IMR-90 (cell line): ENCODE measurements at regions not wholly inside any gene's neighbourhood (a gene's known extent, or its start where the extent isn't known, plus 50 kb on each side); places are given as distances from the start of the nearest gene placed in this dataset.

ENCODE experiments used
- ATAC-seq: fragments of 200-7000 bp; cut with Tn5 transposase; 2 replicates; pipeline ENCODE4 v1.9.1; 2020; ENCODE audit warnings: low read depth, mild to moderate bottlenecking, moderate library complexity
- BruUV-seq: library from RNA; stranded (reverse); fragments of 400-500 nt; replicated peaks from 2 replicates; lab custom pipeline; 2021; lab: Mats Ljungman, UMichigan
- CTCF ChIA-PET: fragments of 300-600 bp; formaldehyde crosslinking; extraction: SDS; loops from one replicate; lab custom pipeline; 2021; ENCODE audit warnings: antibody characterized with exemption; lab: Yijun Ruan, JAX
- POLR2A ChIA-PET: fragments of 300-600 bp; sonication (Branson Sonifier 250); formaldehyde crosslinking; loops from one replicate; lab custom pipeline; 2022; ENCODE audit warnings: antibody characterized with exemption; ENCODE audit not compliant: unreplicated experiment; lab: Charles Lee
- DNase-seq: peaks from one replicate; pipeline ENCODE4 v3.0.0; 2013
- H2AFZ ChIP-seq: replicated peaks from 2 replicates; pipeline ENCODE3; 2013; ENCODE audit warnings: low read length, mild to moderate bottlenecking; ENCODE audit not compliant: poor library complexity
- H2AK5ac ChIP-seq: 2 replicates; pipeline ENCODE4 v1.6.1; 2013; ENCODE audit warnings: low read depth, low read length, inconsistent platforms
- H2AK9ac ChIP-seq: replicated peaks from 2 replicates; pipeline ENCODE3; 2013; ENCODE audit warnings: mild to moderate bottlenecking, low read depth, low read length, moderate library complexity; ENCODE audit not compliant: poor library complexity
- H2BK120ac ChIP-seq: 2 replicates; pipeline ENCODE4 v1.6.1; 2013; ENCODE audit warnings: low read depth, low read length, inconsistent platforms
- H2BK15ac ChIP-seq: 3 replicates; pipeline ENCODE4 v1.6.1; 2013; ENCODE audit warnings: low read depth, low read length, inconsistent platforms
- H2BK20ac ChIP-seq: 2 replicates; pipeline ENCODE4 v1.6.1; 2013; ENCODE audit warnings: low read depth, mild to moderate bottlenecking, inconsistent platforms, low read length, moderate library complexity
- H2BK5ac ChIP-seq: 2 replicates; pipeline ENCODE4 v1.6.1; 2013; ENCODE audit warnings: mild to moderate bottlenecking, low read depth, low read length, inconsistent platforms; ENCODE audit not compliant: poor library complexity, severe bottlenecking
- H3K14ac ChIP-seq: replicated peaks from 2 replicates; pipeline ENCODE4 v1.6.1; 2013; ENCODE audit warnings: low read depth, low read length, inconsistent platforms
- H3K18ac ChIP-seq: 2 replicates; pipeline ENCODE4 v1.6.1; 2013; ENCODE audit warnings: low read depth, low read length, control low read depth
- H3K23ac ChIP-seq: 2 replicates; pipeline ENCODE4 v1.6.1; 2013; ENCODE audit warnings: low read depth, low read length, inconsistent platforms
- H3K27ac ChIP-seq: 2 replicates; pipeline ENCODE4 v1.5.1; 2013; ENCODE audit warnings: mild to moderate bottlenecking, control low read depth, low read length; ENCODE audit not compliant: insufficient read depth
- H3K27me3 ChIP-seq: 2 replicates; pipeline ENCODE4 v1.6.1; 2013; ENCODE audit warnings: low read length; ENCODE audit not compliant: control insufficient read depth, insufficient read depth
- H3K36me3 ChIP-seq: 2 replicates; pipeline ENCODE4 v1.6.1; 2013; ENCODE audit warnings: low read length, mixed read lengths; ENCODE audit not compliant: control insufficient read depth, insufficient read depth
- H3K4ac ChIP-seq: 2 replicates; pipeline ENCODE4 v1.6.1; 2013; ENCODE audit warnings: low read depth, low read length, inconsistent platforms
- H3K4me1 ChIP-seq: 2 replicates; pipeline ENCODE4 v1.6.1; 2013; ENCODE audit warnings: low read length, mixed read lengths; ENCODE audit not compliant: control insufficient read depth, insufficient read depth
- H3K4me2 ChIP-seq: 2 replicates; pipeline ENCODE4 v1.6.1; 2013; ENCODE audit warnings: low read depth, mild to moderate bottlenecking, control low read depth, low read length, moderate library complexity
- H3K4me3 ChIP-seq: 2 replicates; pipeline ENCODE4 v1.5.1; 2013; ENCODE audit warnings: low read depth, mild to moderate bottlenecking, control low read depth, low read length, moderate library complexity; ENCODE audit not compliant: insufficient read depth
- H3K56ac ChIP-seq: 2 replicates; pipeline ENCODE4 v1.6.1; 2013; ENCODE audit warnings: low read length, inconsistent platforms; ENCODE audit not compliant: insufficient read depth; ENCODE audit errors: extremely low read depth
- H3K79me1 ChIP-seq, 2 experiments: 2 replicates each; pipeline ENCODE4 v1.6.1; 2013; ENCODE audit warnings: low read length in 2 of 2, inconsistent platforms in 1 of 2, low read depth in 1 of 2
- H3K9ac ChIP-seq: 2 replicates; pipeline ENCODE4 v1.6.1; 2013; ENCODE audit warnings: low read depth, low read length, control low read depth
- H3K9me1 ChIP-seq: 2 replicates; pipeline ENCODE4 v1.6.1; 2013; ENCODE audit warnings: low read length, inconsistent platforms; ENCODE audit not compliant: insufficient read depth
- H3K9me3 ChIP-seq: 2 replicates; pipeline ENCODE4 v1.6.1; 2013; ENCODE audit warnings: low read length; ENCODE audit not compliant: control insufficient read depth, insufficient read depth
- H4K20me1 ChIP-seq: 2 replicates; pipeline ENCODE4 v1.6.1; 2013; ENCODE audit warnings: low read length, inconsistent platforms; ENCODE audit not compliant: insufficient read depth
- H4K5ac ChIP-seq: 2 replicates; pipeline ENCODE4 v1.6.1; 2013; ENCODE audit warnings: mild to moderate bottlenecking, low read depth, low read length, control low read depth
- H4K8ac ChIP-seq, 2 experiments: 2 replicates each; pipeline ENCODE4 v1.6.1; 2013; ENCODE audit warnings: low read depth in 2 of 2, low read length in 2 of 2, control low read depth in 1 of 2, inconsistent platforms in 1 of 2
- H4K91ac ChIP-seq: 2 replicates; pipeline ENCODE4 v1.6.1; 2013; ENCODE audit warnings: low read depth, low read length, inconsistent platforms; ENCODE audit not compliant: insufficient read depth
- BHLHE40 ChIP-seq: fragments of 150-350 bp; IDR thresholded peaks from 2 replicates; pipeline ENCODE4 v1.6.1; 2016; ENCODE audit warnings: mild to moderate bottlenecking, low read depth, low read length
- CEBPB ChIP-seq: IDR thresholded peaks from 2 replicates; pipeline ENCODE4 v1.6.1; 2012; ENCODE audit warnings: low read depth, low read length, improper control_type of control experiment
- CHD1 ChIP-seq: IDR thresholded peaks from 2 replicates; pipeline ENCODE4 v1.6.1; 2012; ENCODE audit warnings: low read depth, low read length, improper control_type of control experiment
- CTCF ChIP-seq: conservative IDR thresholded peaks from 2 replicates; pipeline ENCODE4 v1.5.1; 2012; ENCODE audit warnings: mild to moderate bottlenecking, low read depth, low read length, improper control_type of control experiment
- FOS ChIP-seq: fragments of 150-350 bp; IDR thresholded peaks from 2 replicates; pipeline ENCODE4 v1.6.1; 2016; ENCODE audit warnings: low read depth, low read length
- MAFK ChIP-seq: IDR thresholded peaks from 2 replicates; pipeline ENCODE4 v1.6.1; 2012; ENCODE audit warnings: low read depth, low read length, improper control_type of control experiment
- MAZ ChIP-seq: IDR thresholded peaks from 2 replicates; pipeline ENCODE4 v1.6.1; 2012; ENCODE audit warnings: low read depth, mild to moderate bottlenecking, low read length, improper control_type of control experiment, moderate library complexity, borderline replicate concordance
- MXI1 ChIP-seq: IDR thresholded peaks from 2 replicates; pipeline ENCODE4 v1.6.1; 2012; ENCODE audit warnings: low read depth, mild to moderate bottlenecking, low read length, moderate library complexity, borderline replicate concordance
- NFE2L2 ChIP-seq: fragments of 150-350 bp; IDR thresholded peaks from 2 replicates; pipeline ENCODE4 v1.6.1; 2016; ENCODE audit warnings: low read depth, mild to moderate bottlenecking, low read length
- POLR2A ChIP-seq: IDR thresholded peaks from 2 replicates; pipeline ENCODE4 v1.6.1; 2012; ENCODE audit warnings: mild to moderate bottlenecking, low read depth, low read length
- RAD21 ChIP-seq: IDR thresholded peaks from 2 replicates; pipeline ENCODE4 v1.6.1; 2012; ENCODE audit warnings: low read length, improper control_type of control experiment
- RCOR1 ChIP-seq: IDR thresholded peaks from 2 replicates; pipeline ENCODE4 v1.6.1; 2012; ENCODE audit warnings: mild to moderate bottlenecking, low read length, improper control_type of control experiment; ENCODE audit not compliant: insufficient replicate concordance
- RFX5 ChIP-seq: IDR thresholded peaks from 2 replicates; pipeline ENCODE4 v1.8.0; 2012; ENCODE audit warnings: low read depth, mild to moderate bottlenecking, low read length, moderate library complexity
- SMC3 ChIP-seq: fragments of 150-350 bp; IDR thresholded peaks from 2 replicates; pipeline ENCODE4 v1.6.1; 2016; ENCODE audit warnings: low read depth, mild to moderate bottlenecking, antibody characterized with exemption, low read length, moderate library complexity
- USF2 ChIP-seq: fragments of 150-350 bp; IDR thresholded peaks from 2 replicates; pipeline ENCODE4 v1.6.1; 2017; ENCODE audit warnings: mild to moderate bottlenecking, antibody characterized with exemption, low read length, low read depth
- WGBS, 2 experiments: methylation state at CpG; one replicate each; pipeline versions ENCODE4 v1.1.5 to v1.1.7; 2013; ENCODE audit warnings: missing lambda C conversion rate in 2 of 2; ENCODE audit not compliant: insufficient read length in 1 of 2; ENCODE audit errors: extremely low coverage in 2 of 2; 5-methylcytosine and 5-hydroxymethylcytosine counted together
- dilution Hi-C: fragments of 300-500 bp; cut with HindIII; formaldehyde crosslinking; loops from one replicate; pipeline ENCODE4 v1.14.3; 2018; ENCODE audit warnings: low sequenced_read_pairs; ENCODE audit not compliant: unreplicated experiment
- in situ Hi-C: fragments of 300-500 bp; cut with MboI; formaldehyde crosslinking; loops from 3 replicates; pipeline ENCODE4 v1.14.3; 2019; ENCODE audit warnings: low sequenced_read_pairs, inconsistent platforms, mixed read lengths
- intact Hi-C: fragments of 100-400 bp; cut with micrococcal nuclease; formaldehyde crosslinking; loops from 2 replicates; pipeline ENCODE4 v1.10.0; 2022
- TF ChIP-seq, protein P1 (sequence below): fragments of 150-350 bp; IDR thresholded peaks from 2 replicates; pipeline ENCODE4 v1.6.1; 2016; ENCODE audit warnings: low read depth, mild to moderate bottlenecking, low read length, moderate library complexity, borderline replicate concordance

DNA sequence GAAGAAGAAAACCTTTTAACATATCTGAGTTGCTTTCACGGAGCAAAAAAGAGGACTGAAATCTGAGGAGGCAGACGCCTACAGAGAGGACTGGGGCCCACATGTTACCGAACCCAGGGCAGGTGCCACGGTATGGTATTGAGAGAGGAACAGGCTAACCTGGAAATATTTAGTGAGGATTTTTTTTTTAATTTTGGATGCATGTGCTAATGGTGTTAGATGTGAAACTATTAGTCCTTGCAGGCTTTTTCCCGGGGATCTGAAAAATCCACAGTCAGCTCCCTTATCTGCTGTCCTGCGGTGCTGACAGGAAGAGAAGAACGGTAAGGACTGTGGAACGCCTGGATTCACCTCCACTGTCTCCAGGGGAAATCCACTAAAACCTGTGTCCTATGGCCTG lies 819.7 kb downstream of the TMEM121 start:
- Histone ChIP-seq H3K18ac (no peak overlapping the region), H3K4me2 (no peak overlapping the region), H2BK20ac (no peak overlapping the region), H4K5ac (no peak overlapping the region), H2BK120ac (no peak overlapping the region), H3K79me1 (no peaks in the 10 kb centered on the region), H3K56ac (no peak overlapping the region), H3K9me3 (no peaks in the 10 kb centered on the region), H3K23ac (no peak overlapping the region), H2AK5ac (no peak overlapping the region), H3K36me3 (no peaks in the 10 kb centered on the region), H4K8ac (no peak overlapping the region), H3K27me3 (no peaks in the 10 kb centered on the region), H3K9ac (no peak overlapping the region), H3K4me3 (no peak overlapping the region), H2BK15ac (no peak overlapping the region), H3K27ac (no peak overlapping the region), H2BK5ac (no peak overlapping the region), H3K4me1 (no peaks in the 10 kb centered on the region), H2AK9ac (no peak overlapping the region), H4K20me1 (no peaks in the 10 kb centered on the region), H3K9me1 (no peaks in the 10 kb centered on the region), H3K14ac (no peak overlapping the region), H2AFZ (no peak overlapping the region), H4K91ac (no peak overlapping the region), H3K4ac (no peak overlapping the region)
- no TSS peak for BruUV-seq
- TF ChIP-seq RCOR1, result no peak
- TF ChIP-seq CHD1, result no peak
- no peak for TF ChIP-seq MAZ
- TF ChIP-seq MAFK, result no peak
- no peak for TF ChIP-seq RAD21
- no peak for TF ChIP-seq BHLHE40
- TF ChIP-seq POLR2A, result no peak
- no peak for TF ChIP-seq CEBPB
- TF ChIP-seq MXI1, result no peak
- no peak for TF ChIP-seq FOS
- no peak for TF ChIP-seq USF2
- TF ChIP-seq CTCF, result no peak
- no peak for TF ChIP-seq NFE2L2
- no peak for TF ChIP-seq RFX5
- TF ChIP-seq SMC3, result no peak
- TF ChIP-seq, protein P1, sequence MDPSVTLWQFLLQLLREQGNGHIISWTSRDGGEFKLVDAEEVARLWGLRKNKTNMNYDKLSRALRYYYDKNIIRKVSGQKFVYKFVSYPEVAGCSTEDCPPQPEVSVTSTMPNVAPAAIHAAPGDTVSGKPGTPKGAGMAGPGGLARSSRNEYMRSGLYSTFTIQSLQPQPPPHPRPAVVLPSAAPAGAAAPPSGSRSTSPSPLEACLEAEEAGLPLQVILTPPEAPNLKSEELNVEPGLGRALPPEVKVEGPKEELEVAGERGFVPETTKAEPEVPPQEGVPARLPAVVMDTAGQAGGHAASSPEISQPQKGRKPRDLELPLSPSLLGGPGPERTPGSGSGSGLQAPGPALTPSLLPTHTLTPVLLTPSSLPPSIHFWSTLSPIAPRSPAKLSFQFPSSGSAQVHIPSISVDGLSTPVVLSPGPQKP, result no peak
- no CpG with 5 or more reads among the region's 8 CpGs for WGBS, 2 experiments
- CTCF ChIA-PET, result no interaction called here
- dilution Hi-C loops (no loop called here), in situ Hi-C loops (no loop called here), intact Hi-C loops (no loop called here)
- DNase-seq (no peak), ATAC-seq (no peak)
- POLR2A ChIA-PET, result no interaction called here
